PC-9 (cell line): ENCODE measurements at regions not wholly inside any gene's neighbourhood (a gene's known extent, or its start where the extent isn't known, plus 50 kb on each side); places are given as distances from the start of the nearest gene placed in this dataset.

Experiments used
- BruUV-seq: library from RNA; stranded (reverse); fragments of 400-500 nt; replicated peaks from 2 replicates; lab custom pipeline; 2021; lab: Mats Ljungman, UMichigan
- CTCF ChIA-PET: fragments of 300-600 bp; sonication (Branson Sonifier 250); formaldehyde crosslinking; loops from one replicate; lab custom pipeline; 2022; ENCODE audit warnings: antibody characterized with exemption; lab: Charles Lee
- POLR2A ChIA-PET: fragments of 300-600 bp; sonication (Branson Sonifier 250); formaldehyde crosslinking; loops from one replicate; lab custom pipeline; 2022; ENCODE audit warnings: antibody characterized with exemption; ENCODE audit not compliant: unreplicated experiment; lab: Charles Lee
- DNase-seq, 2 experiments: peaks; one replicate each; pipeline versions ENCODE4 v3.0.0 to v3.0.0-alpha.2; 2015 to 2022; ENCODE audit warnings: mixed read lengths in 1 of 2
- H2AFZ ChIP-seq: fragments of 200-600 bp; sonication (generic); 2 replicates; pipeline ENCODE4 v1.8.1; 2017; ENCODE audit warnings: antibody characterized with exemption
- H3F3A ChIP-seq: fragments of 200-600 bp; sonication (generic); 2 replicates; pipeline ENCODE4 v1.8.1; 2017; ENCODE audit warnings: antibody characterized with exemption, mild to moderate bottlenecking, low read depth; ENCODE audit not compliant: insufficient read depth
- H3K27ac ChIP-seq: fragments of 200-600 bp; sonication (generic); 2 replicates; pipeline ENCODE4 v1.6.1; 2016; ENCODE audit warnings: mixed run types
- H3K27me3 ChIP-seq: fragments of 200-600 bp; sonication (generic); 2 replicates; pipeline ENCODE4 v1.6.1; 2016; ENCODE audit warnings: low read depth, mixed run types; ENCODE audit not compliant: insufficient read depth
- H3K36me3 ChIP-seq: fragments of 200-600 bp; sonication (generic); 2 replicates; pipeline ENCODE4 v1.6.1; 2016; ENCODE audit warnings: low read depth, mixed run types
- H3K4me1 ChIP-seq: fragments of 200-600 bp; sonication (generic); replicated peaks from 2 replicates; pipeline ENCODE4 v1.6.1; 2016; ENCODE audit warnings: mixed run types; ENCODE audit not compliant: insufficient read depth
- H3K4me2 ChIP-seq: fragments of 200-600 bp; sonication (generic); 2 replicates; pipeline ENCODE4 v1.6.1; 2017; ENCODE audit warnings: mixed run types
- H3K4me3 ChIP-seq: fragments of 200-600 bp; sonication (generic); 2 replicates; pipeline ENCODE4 v1.6.1; 2016; ENCODE audit warnings: mixed run types
- H3K79me2 ChIP-seq: fragments of 200-600 bp; sonication (generic); 2 replicates; pipeline ENCODE4 v1.6.1; 2017; ENCODE audit warnings: low read depth, mixed run types
- H3K9me2 ChIP-seq: fragments of 200-600 bp; sonication (generic); 2 replicates; pipeline ENCODE4 v1.8.1; 2017; ENCODE audit warnings: mild to moderate bottlenecking; ENCODE audit not compliant: insufficient read depth
- H3K9me3 ChIP-seq: fragments of 200-600 bp; sonication (generic); 2 replicates; pipeline ENCODE4 v1.8.1; 2016; ENCODE audit warnings: low read depth; ENCODE audit not compliant: insufficient read depth
- H4K20me1 ChIP-seq: fragments of 200-600 bp; sonication (generic); 2 replicates; pipeline ENCODE4 v1.8.1; 2017; ENCODE audit not compliant: insufficient read depth
- EZH2 ChIP-seq: fragments of 200-600 bp; sonication (generic); IDR thresholded peaks from 2 replicates; pipeline ENCODE4 v1.8.0; 2017; ENCODE audit warnings: antibody characterized with exemption, low read depth
- intact Hi-C: fragments of 100-400 bp; cut with micrococcal nuclease; formaldehyde crosslinking; loops from one replicate; pipeline ENCODE4 v1.10.0; 2022; ENCODE audit not compliant: unreplicated experiment
- TF ChIP-seq, protein P1 (sequence below): fragments of 200-600 bp; sonication (generic); conservative IDR thresholded peaks from 2 replicates; pipeline ENCODE4 v1.6.1; 2017; ENCODE audit warnings: mixed run types, antibody characterized with exemption, mild to moderate bottlenecking, moderate library complexity

DNA sequence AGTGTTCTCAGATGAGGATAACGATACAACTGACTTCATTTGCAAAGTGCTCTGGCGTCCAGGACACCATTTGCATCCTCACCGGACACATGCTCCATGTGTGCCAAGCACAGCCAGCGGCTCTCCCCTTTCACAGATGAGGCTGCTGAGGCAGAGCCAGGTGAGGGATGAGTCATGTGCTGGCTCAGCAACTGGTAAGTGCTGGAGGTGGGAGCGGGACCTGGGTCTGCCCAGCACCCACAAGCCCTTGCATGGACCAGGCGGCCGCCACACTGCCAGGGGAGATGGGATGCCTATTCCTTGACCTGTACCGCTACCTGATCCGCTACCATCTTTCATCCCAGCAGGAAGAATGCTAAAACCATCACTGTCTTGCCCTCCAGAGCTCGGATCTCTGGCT, 86.2 kb upstream of the ASB18 start:
- ChIA-PET POLR2A (no interaction called here), CTCF (interaction anchor here (0.5 to 0.7 kb wide), 2 partner anchors 168 to 768 kb away, joined by 5 to 9 read pairs; no protein-coding TSS in a partner anchor)
- TF ChIP-seq, protein P1, sequence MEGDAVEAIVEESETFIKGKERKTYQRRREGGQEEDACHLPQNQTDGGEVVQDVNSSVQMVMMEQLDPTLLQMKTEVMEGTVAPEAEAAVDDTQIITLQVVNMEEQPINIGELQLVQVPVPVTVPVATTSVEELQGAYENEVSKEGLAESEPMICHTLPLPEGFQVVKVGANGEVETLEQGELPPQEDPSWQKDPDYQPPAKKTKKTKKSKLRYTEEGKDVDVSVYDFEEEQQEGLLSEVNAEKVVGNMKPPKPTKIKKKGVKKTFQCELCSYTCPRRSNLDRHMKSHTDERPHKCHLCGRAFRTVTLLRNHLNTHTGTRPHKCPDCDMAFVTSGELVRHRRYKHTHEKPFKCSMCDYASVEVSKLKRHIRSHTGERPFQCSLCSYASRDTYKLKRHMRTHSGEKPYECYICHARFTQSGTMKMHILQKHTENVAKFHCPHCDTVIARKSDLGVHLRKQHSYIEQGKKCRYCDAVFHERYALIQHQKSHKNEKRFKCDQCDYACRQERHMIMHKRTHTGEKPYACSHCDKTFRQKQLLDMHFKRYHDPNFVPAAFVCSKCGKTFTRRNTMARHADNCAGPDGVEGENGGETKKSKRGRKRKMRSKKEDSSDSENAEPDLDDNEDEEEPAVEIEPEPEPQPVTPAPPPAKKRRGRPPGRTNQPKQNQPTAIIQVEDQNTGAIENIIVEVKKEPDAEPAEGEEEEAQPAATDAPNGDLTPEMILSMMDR = no peak
- no peak for TF ChIP-seq EZH2
- no peaks in the 10 kb centered on the region for H3K9me3 ChIP-seq
- intact Hi-C loops = no loop called here
- no peak overlapping the region for H3K27ac ChIP-seq
- no peaks in the 10 kb centered on the region for H3K4me1 ChIP-seq
- H2AFZ ChIP-seq = no peak overlapping the region
- H3K36me3 ChIP-seq = no peaks in the 10 kb centered on the region
- no peaks in the 10 kb centered on the region; the same call in 1 of the 2 replicates for H4K20me1 ChIP-seq
- no peaks in the 10 kb centered on the region for H3K9me2 ChIP-seq
- H3F3A ChIP-seq = no peaks in the 10 kb centered on the region
- no peak overlapping the region for H3K4me2 ChIP-seq
- H3K27me3 ChIP-seq = peaks cover 72% of the 10 kb centered on the region
- H3K4me3 ChIP-seq = no peak overlapping the region
- DNase-seq = no peak
- no peaks in the 10 kb centered on the region for H3K79me2 ChIP-seq
- BruUV-seq = no TSS peak

DNA sequence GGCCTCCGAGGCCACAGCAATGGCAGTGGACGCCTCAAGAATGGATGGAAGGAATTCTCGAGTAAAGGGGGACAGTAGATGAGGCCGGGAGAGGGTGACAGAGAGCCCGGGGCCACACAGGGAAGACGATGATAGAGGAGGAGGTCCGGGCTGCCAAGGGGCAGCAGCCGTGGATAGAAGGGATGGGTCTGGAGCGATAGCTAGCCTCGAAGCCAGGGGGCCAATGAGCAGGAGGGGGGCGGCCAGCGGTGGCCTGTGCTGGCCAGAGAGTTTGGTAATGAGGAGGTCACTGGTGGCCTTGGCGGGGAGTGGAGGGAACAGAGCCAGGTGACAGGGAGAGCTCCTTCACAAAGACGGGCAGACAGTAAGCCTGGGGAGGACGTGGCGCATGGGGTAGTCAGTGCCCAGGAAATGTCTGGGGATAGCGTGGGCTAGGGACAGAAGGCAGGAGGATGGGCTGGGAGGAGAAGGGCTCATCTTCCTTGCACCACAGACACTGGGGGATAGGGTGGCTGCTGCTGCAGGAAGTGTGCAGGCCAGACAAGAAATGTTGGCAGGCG, 87.8 kb upstream of the ASB18 start:
- intact Hi-C loops = loop anchor here (2.0 kb wide), 1 partner anchor 217 kb away; the partner anchor contains the start of gene ACKR3
- POLR2A ChIA-PET = no interaction called here
- CTCF ChIA-PET = interaction anchor here (0.6 kb wide), 1 partner anchor 199 kb away, joined by 3 read pairs; no protein-coding TSS in a partner anchor
- TF ChIP-seq EZH2 = no peak
- TF ChIP-seq, protein P1 = no peak
- Histone ChIP-seq H3K4me3 (no peak overlapping the region), H2AFZ (no peak overlapping the region), H3K9me3 (no peaks in the 10 kb centered on the region), H3K79me2 (no peaks in the 10 kb centered on the region), H3K36me3 (no peaks in the 10 kb centered on the region), H3K9me2 (no peaks in the 10 kb centered on the region), H3K4me1 (no peaks in the 10 kb centered on the region), H3K4me2 (no peak overlapping the region), H4K20me1 (no peaks in the 10 kb centered on the region; the same call in 1 of the 2 replicates), H3K27ac (no peak overlapping the region), H3F3A (no peaks in the 10 kb centered on the region), H3K27me3 (peaks cover 56% of the 10 kb centered on the region)
- BruUV-seq = no TSS peak
- DNase-seq = no peak

DNA sequence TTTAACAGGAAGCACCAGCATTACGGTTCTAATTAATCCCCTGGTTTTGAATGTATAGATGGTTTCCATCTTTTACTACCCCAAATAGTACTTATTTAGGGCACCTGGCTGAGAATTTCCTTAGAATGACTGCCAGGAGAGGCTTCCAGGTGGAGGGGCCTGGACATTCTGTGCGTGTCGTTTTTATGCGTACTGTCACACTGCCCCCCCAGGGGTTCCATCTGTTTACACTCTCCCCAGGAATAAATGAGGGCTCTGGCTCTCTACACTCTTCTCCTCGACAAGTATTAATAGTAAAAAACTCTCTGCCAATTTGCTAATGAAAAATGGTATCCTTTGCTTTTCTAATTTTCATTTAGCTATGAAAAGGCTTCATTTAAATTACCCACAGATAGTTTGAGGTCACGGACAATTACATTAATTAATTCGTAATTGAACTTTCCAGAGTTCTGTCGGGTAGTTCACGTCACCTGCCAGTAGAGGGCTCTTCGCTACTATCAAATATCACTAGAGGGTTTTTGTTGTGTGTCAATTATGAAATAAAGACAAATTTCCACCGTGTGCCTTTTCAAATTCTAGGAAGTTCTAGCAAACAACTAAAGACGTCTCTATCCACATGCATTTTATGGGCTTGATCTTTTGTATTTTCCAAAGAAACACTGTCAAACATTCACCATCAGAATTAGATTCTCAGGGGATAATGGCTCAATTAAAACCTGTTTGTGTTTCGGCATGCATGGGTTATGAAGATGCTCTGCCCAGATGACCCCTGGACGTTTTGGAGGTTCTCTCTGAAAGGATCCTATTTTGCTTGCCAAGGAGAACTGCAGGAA, 88.8 kb upstream of the ASB18 start:
- H3K9me3 ChIP-seq = no peaks in the 10 kb centered on the region
- no peaks in the 10 kb centered on the region; the same call in 1 of the 2 replicates for H3F3A ChIP-seq
- no peak overlapping the region for H2AFZ ChIP-seq
- TF ChIP-seq, protein P1 = peak; percentile 98
- TF ChIP-seq EZH2 = no peak
- H3K36me3 ChIP-seq = no peaks in the 10 kb centered on the region
- DNase-seq = peak in 1 of 2 experiments; percentile 27
- no peaks in the 10 kb centered on the region; the same call in 1 of the 2 replicates for H4K20me1 ChIP-seq
- intact Hi-C loops = loop anchor here (1.0 to 2.0 kb wide), 3 partner anchors 216 to 707 kb away; partner anchors contain the start of gene ACKR3
- H3K9me2 ChIP-seq = no peaks in the 10 kb centered on the region
- H3K4me3 ChIP-seq = no peak overlapping the region
- H3K27me3 ChIP-seq = peaks cover 48% of the 10 kb centered on the region
- no peaks in the 10 kb centered on the region for H3K79me2 ChIP-seq
- no peaks in the 10 kb centered on the region for H3K4me1 ChIP-seq
- BruUV-seq = no TSS peak
- POLR2A ChIA-PET = no interaction called here
- H3K4me2 ChIP-seq = no peak overlapping the region
- CTCF ChIA-PET = interaction anchor here (0.6 to 0.7 kb wide), 2 partner anchors 198 to 612 kb away, joined by 3 read pairs; no protein-coding TSS in a partner anchor
- no peak overlapping the region for H3K27ac ChIP-seq
